ENCODE measurements at regions not wholly inside any gene's neighbourhood (a gene's known extent, or its start where the extent isn't known, plus 50 kb on each side); places are given as distances from the start of the nearest gene placed in this dataset.

GRCh38 chr3:95613993-95614392 lies 1200.4 kb upstream of the EPHA6 start:
- TF ChIP-seq EZH2 (IDR thresholded peaks at IDR 0.05) (no peak), POLR2AphosphoS5 (IDR thresholded peaks at IDR 0.05; ENCODE audit: borderline replicate concordance, low read depth, low read length) (no peak), FOXP2 (optimal IDR thresholded peaks at IDR 0.05; ENCODE audit: control extremely low read depth, extremely low read length, insufficient read depth) (no peak)
- H3K36me3 ChIP-seq (ENCODE audit: insufficient read depth, low read length) = no peaks in the 10 kb centered on the region
- DNase-seq (ENCODE audit: low read depth, low spot score) = no peak
- H3K9ac ChIP-seq (ENCODE audit: insufficient read length) = no peak overlapping the region
- H3K9me3 ChIP-seq (ENCODE audit: low read depth, low read length) = no peaks in the 10 kb centered on the region
- H3K4me3 ChIP-seq = no peak overlapping the region
- no peak overlapping the region for H3K27ac ChIP-seq

GRCh38 chr3:95615592-95616310 lies 1198.6 kb upstream of the EPHA6 start:
- no peak for DNase-seq (ENCODE audit: low read depth, low spot score)
- Histone ChIP-seq H3K27ac (no peak overlapping the region), H3K4me3 (no peak overlapping the region), H3K9ac (ENCODE audit: insufficient read length) (no peak overlapping the region), H3K9me3 (ENCODE audit: low read depth, low read length) (no peaks in the 10 kb centered on the region), H3K36me3 (ENCODE audit: insufficient read depth, low read length) (no peaks in the 10 kb centered on the region)
- no peak for TF ChIP-seq FOXP2 (optimal IDR thresholded peaks at IDR 0.05; ENCODE audit: control extremely low read depth, extremely low read length, insufficient read depth)

GRCh38 chr3:95626107-95626506 lies 1188.3 kb upstream of the EPHA6 start:
- H3K9me3 ChIP-seq (ENCODE audit: low read depth, low read length) = no peaks in the 10 kb centered on the region
- no peak for DNase-seq (ENCODE audit: low read depth, low spot score)
- H3K4me3 ChIP-seq = no peak overlapping the region
- TF ChIP-seq EZH2 (IDR thresholded peaks at IDR 0.05) (no peak), FOXP2 (optimal IDR thresholded peaks at IDR 0.05; ENCODE audit: control extremely low read depth, extremely low read length, insufficient read depth) (no peak), POLR2AphosphoS5 (IDR thresholded peaks at IDR 0.05; ENCODE audit: borderline replicate concordance, low read depth, low read length) (no peak)
- no peak overlapping the region for H3K27ac ChIP-seq
- no peaks in the 10 kb centered on the region for H3K36me3 ChIP-seq (ENCODE audit: insufficient read depth, low read length)
- H3K9ac ChIP-seq (ENCODE audit: insufficient read length) = no peak overlapping the region

- no peak overlapping the region for H3K9ac ChIP-seq (ENCODE audit: insufficient read length)
- no peak overlapping the region for H3K4me3 ChIP-seq
- no peaks in the 10 kb centered on the region for H3K9me3 ChIP-seq (ENCODE audit: low read depth, low read length)
- TF ChIP-seq EZH2 (IDR thresholded peaks at IDR 0.05) (no peak), FOXP2 (optimal IDR thresholded peaks at IDR 0.05; ENCODE audit: control extremely low read depth, extremely low read length, insufficient read depth) (no peak), POLR2AphosphoS5 (IDR thresholded peaks at IDR 0.05; ENCODE audit: borderline replicate concordance, low read depth, low read length) (no peak)
- no peak for DNase-seq (ENCODE audit: low read depth, low spot score)
- no peaks in the 10 kb centered on the region for H3K36me3 ChIP-seq (ENCODE audit: insufficient read depth, low read length)
- H3K27ac ChIP-seq = no peak overlapping the region
Measured at GRCh38 chr3:95627293-95627692, 1187.1 kb upstream of the EPHA6 start.

- TF ChIP-seq FOXP2 (optimal IDR thresholded peaks at IDR 0.05; ENCODE audit: control extremely low read depth, extremely low read length, insufficient read depth) (no peak), POLR2AphosphoS5 (IDR thresholded peaks at IDR 0.05; ENCODE audit: borderline replicate concordance, low read depth, low read length) (no peak), EZH2 (IDR thresholded peaks at IDR 0.05) (no peak)
- Histone ChIP-seq H3K36me3 (ENCODE audit: insufficient read depth, low read length) (no peaks in the 10 kb centered on the region), H3K9ac (ENCODE audit: insufficient read length) (no peak overlapping the region), H3K9me3 (ENCODE audit: low read depth, low read length) (no peaks in the 10 kb centered on the region), H3K4me3 (no peak overlapping the region), H3K27ac (no peak overlapping the region)
- DNase-seq (ENCODE audit: low read depth, low spot score) = no peak
Measured at GRCh38 chr3:95627697-95628096, 1186.7 kb upstream of the EPHA6 start.

GRCh38 chr3:95629802-95630201 lies 1184.6 kb upstream of the EPHA6 start:
- no peaks in the 10 kb centered on the region for H3K36me3 ChIP-seq (ENCODE audit: insufficient read depth, low read length)
- no peaks in the 10 kb centered on the region for H3K9me3 ChIP-seq (ENCODE audit: low read depth, low read length)
- no peak overlapping the region for H3K4me3 ChIP-seq
- H3K9ac ChIP-seq (ENCODE audit: insufficient read length) = no peak overlapping the region
- TF ChIP-seq EZH2 (IDR thresholded peaks at IDR 0.05) (no peak), POLR2AphosphoS5 (IDR thresholded peaks at IDR 0.05; ENCODE audit: borderline replicate concordance, low read depth, low read length) (no peak), FOXP2 (optimal IDR thresholded peaks at IDR 0.05; ENCODE audit: control extremely low read depth, extremely low read length, insufficient read depth) (no peak)
- H3K27ac ChIP-seq = no peak overlapping the region
- DNase-seq (ENCODE audit: low read depth, low spot score) = no peak

- Histone ChIP-seq H3K9ac (ENCODE audit: insufficient read length) (no peak overlapping the region), H3K36me3 (ENCODE audit: insufficient read depth, low read length) (no peaks in the 10 kb centered on the region), H3K4me3 (no peak overlapping the region), H3K9me3 (ENCODE audit: low read depth, low read length) (no peaks in the 10 kb centered on the region), H3K27ac (no peak overlapping the region)
- TF ChIP-seq EZH2 (IDR thresholded peaks at IDR 0.05) (no peak), POLR2AphosphoS5 (IDR thresholded peaks at IDR 0.05; ENCODE audit: borderline replicate concordance, low read depth, low read length) (no peak), FOXP2 (optimal IDR thresholded peaks at IDR 0.05; ENCODE audit: control extremely low read depth, extremely low read length, insufficient read depth) (no peak)
- DNase-seq (ENCODE audit: low read depth, low spot score) = no peak
Measured at GRCh38 chr3:95645291-95645690, 1169.1 kb upstream of the EPHA6 start.

- Histone ChIP-seq H3K9me3 (ENCODE audit: low read depth, low read length) (no peaks in the 10 kb centered on the region), H3K36me3 (ENCODE audit: insufficient read depth, low read length) (no peaks in the 10 kb centered on the region), H3K9ac (ENCODE audit: insufficient read length) (no peak overlapping the region), H3K27ac (no peak overlapping the region), H3K4me3 (no peak overlapping the region)
- DNase-seq (ENCODE audit: low read depth, low spot score) = no peak
- no peak for TF ChIP-seq EZH2 (IDR thresholded peaks at IDR 0.05)
- TF ChIP-seq FOXP2 (optimal IDR thresholded peaks at IDR 0.05; ENCODE audit: control extremely low read depth, extremely low read length, insufficient read depth) = no peak
- TF ChIP-seq POLR2AphosphoS5 (IDR thresholded peaks at IDR 0.05; ENCODE audit: borderline replicate concordance, low read depth, low read length) = no peak
Measured at GRCh38 chr3:95654570-95655362, 1159.6 kb upstream of the EPHA6 start.

Data from SK-N-MC (cell line).